HG03045 (cell line): ENCODE measurements at regions not wholly inside any gene's neighbourhood (a gene's known extent, or its start where the extent isn't known, plus 50 kb on each side); places are given as distances from the start of the nearest gene placed in this dataset.
"Not testable (repeated sequence)": the region's sequence is repeated elsewhere in the genome, so short reads cannot be mapped to it uniquely, and the experiment has no call there.

ENCODE experiments used
- ATAC-seq: cut with Tn5 transposase; IDR thresholded peaks from one replicate; pipeline ENCODE4 v1.9.1; 2021; ENCODE audit warnings: mild to moderate bottlenecking, moderate library complexity; ENCODE audit not compliant: unreplicated experiment

DNA sequence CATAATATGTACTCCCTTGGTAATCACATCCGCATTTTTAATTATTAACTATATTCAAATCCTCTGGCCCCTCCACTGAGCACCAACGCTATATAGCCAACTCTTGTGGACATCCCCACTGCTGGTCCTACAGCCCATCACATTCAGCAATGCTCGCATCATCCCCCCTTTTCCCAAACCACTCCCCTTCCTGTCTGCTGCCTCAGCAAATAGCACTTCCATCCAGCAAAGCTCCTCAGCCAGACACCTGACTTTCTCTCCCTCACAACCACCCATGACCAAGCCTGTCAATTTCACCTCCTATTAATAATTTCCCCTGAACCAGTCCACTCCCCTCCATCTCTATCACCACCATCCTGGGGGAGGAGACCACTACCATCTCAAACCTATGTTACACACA, 65.5 kb upstream of the KIF2A start:
- not testable (repeated sequence) for ATAC-seq

DNA sequence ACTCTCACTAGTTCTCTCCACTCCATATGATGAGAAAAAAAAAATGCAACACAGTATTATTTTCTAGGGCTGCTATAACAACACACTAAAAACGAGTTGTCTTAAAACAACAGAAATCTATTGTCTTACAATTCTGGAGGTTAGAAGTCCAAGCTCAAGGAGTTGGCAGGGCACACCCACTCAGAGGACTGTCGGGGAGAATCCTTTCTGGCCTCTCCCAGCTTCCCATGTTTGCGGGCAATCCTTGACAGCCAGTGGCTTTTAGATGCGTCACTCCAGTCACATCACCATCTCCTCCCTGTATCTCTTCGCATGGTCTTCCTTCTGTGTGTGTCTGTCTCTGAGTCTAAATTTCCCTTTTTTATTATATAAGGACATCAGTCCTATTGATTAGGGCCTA, 64.0 kb upstream of the KIF2A start:
- not testable (repeated sequence) for ATAC-seq

DNA sequence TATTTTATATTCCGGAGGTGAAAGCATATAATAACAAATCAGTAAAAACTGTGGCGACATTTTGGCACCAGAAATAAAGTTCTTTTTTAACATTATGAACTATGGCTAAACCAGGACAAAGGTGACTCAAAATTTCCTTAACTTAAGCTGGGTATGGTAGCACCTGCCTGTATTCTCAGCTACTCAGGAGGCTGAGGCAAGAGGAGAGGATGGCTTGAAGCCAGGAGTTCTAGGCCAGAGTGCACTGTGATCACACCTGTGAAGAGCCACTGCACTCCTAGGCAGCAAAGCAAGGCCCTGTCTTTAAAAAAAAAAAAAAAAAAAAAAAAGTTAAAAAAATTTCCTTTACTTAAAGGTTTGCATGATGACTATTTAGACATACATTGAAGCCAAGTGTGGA, 63.0 kb upstream of the KIF2A start:
- ATAC-seq, result not testable (repeated sequence)

DNA sequence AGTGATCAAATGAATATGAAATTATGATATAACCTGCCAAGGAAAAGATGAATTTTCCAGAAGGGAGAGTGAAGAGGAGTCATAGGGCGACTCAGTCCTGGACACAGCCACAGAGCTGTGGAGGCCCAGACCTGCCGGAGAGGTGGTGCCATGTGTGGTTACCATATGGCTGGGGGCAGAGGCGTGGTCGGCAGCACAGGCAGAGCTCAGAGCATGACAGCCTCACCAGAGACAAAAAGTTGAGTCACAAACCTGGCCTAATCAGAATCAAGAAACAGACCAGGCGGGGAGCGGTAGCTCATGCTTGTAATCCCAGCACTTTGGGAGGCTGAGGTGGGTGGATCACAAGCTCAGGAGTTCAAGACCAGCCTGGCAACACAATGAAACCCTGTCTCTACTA, 57.8 kb upstream of the KIF2A start:
- not testable (repeated sequence) for ATAC-seq

DNA sequence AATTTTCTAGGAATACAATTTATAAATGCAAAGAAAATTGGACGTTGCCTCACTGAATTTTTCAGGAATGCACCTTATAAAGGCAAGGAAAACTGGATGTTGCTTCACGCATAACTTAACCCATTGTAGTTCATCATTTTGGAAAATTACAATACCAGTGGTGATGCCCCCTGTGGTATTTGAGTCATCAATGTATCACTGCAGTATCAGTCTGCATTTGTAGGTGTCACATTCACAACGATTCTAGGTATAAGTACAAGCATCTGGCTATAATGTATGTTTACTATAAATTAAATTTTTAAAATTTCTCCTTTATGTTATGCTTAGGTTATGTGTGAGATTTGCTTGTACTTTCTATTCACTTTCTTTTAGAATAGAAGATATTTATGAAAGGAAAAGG, 55.9 kb upstream of the KIF2A start:
- not testable (repeated sequence) for ATAC-seq

DNA sequence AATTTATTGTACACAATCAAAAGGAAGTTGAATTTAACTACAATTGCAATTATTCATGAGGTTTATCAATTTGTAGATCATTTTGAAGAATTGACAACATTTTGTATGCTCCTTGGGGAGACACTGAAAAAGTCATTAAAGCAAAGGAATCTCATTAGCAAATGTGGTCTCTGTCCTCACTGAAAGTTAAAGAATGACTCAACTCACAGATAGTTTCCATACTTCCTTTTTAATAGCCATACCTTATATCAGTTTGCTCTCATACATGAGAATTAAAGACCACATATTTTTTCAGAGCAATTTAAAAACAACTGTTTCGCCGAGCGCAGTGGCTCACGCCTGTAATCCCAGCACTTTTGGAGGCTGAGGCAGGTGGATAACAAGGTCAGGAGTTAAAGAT, 55.1 kb upstream of the KIF2A start:
- ATAC-seq, result not testable (repeated sequence)

DNA sequence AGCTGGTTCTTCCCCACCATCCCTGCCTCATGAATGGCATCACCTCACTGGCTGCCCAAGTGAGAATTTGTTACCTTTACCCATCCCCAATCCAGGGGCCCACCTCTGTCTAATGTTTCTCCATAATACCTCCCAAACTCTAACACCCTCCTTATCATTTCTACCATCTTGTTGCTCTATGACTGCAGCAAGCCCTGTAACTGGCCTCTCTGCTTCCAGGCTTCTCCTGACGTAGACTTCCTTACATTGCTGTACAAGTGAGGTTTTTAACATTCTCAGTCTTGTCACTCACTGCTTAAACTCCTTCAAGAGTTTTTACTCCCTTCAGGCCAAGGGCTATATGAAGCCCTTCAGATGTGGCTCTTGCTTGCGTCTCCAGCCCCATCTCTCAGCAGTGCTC, 53.5 kb upstream of the KIF2A start:
- ATAC-seq, result not testable (repeated sequence)

DNA sequence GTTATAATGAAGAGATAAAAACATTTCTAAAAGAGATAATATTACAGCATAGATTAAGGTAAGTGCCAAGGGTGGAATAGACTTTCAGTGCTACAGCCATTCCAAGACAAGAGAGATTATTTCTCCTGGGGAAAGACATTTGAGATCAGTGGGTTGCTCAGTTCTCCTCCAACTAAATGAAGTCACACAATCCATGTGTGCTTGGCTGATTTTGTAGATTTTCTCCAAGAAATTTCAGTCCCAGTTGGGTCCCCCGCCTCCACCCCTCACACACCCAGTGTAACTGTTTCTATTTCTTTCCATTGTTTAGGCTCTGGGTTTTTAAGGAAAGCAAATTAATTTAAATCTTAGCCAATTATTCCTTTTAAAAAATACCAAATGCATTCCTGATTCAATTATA, 50.5 kb upstream of the KIF2A start:
- ATAC-seq, result not testable (repeated sequence)

DNA sequence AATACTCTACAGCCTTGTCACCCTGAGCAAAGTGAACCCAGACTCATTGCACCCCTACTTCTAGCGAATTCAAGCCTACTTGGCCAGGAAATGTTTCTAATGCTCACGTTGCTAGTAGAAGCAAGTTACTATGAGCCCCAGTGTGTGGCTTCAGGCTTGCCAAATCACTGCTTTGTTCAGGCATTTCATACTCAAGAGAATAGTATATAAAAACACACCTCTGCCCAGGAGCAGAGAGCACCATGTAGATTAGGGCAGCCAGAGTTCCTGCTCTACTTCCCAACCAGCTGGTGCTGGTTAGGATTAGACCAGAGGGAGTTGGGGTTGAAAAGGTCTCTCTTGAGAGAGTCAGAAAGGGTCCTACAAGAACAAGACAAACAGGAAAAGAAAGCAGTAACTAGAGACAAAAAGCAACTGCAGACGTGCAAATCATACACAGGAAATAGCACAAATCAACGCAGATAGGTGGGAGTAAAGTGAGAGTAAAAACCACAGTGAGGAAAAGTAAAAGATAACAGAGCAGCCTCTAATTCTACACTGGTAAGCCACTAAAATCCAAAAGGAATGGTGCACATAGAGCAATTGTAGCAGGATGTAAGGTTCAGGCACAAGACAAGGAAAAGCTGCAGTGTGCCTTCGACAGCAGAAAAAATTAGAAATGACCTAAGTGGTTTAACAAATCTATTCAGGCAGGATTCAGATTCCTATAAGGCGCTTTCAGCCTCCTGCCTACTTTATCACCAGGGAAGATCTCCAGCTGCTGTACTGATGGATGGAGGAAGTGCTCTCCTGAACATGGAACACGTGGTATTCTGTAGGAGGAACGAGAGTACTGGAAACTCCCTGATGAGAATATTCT, 49.6 kb upstream of the KIF2A start:
- ATAC-seq, result peak; percentile 51
